Activated T-helper 2 cell treated with anti-CD3 and anti-CD28 coated beads, Interferon-gamma antibody, Interleukin-2, Interleukin-4, amounts not matched to agents 10 μg/mL and 5 μg/mL and 100 μg/mL, durations not matched to agents 14 hours and 24 hours and 36 hours (primary cell): ENCODE measurements at regions not wholly inside any gene's neighbourhood (a gene's known extent, or its start where the extent isn't known, plus 50 kb on each side); places are given as distances from the start of the nearest gene placed in this dataset.

ENCODE experiments used
- DNase-seq: peaks from one replicate; pipeline ENCODE4 v3.0.0; 2021; ENCODE audit warnings: low spot score
- H3K27ac Mint-ChIP-seq: one replicate; pipeline ENCODE4 v1.8.0; 2021; ENCODE audit warnings: mixed read lengths
- H3K27me3 Mint-ChIP-seq: one replicate; pipeline ENCODE4 v1.8.0; 2021; ENCODE audit warnings: low read depth, mixed read lengths
- H3K36me3 Mint-ChIP-seq: one replicate; pipeline ENCODE4 v1.8.0; 2021; ENCODE audit warnings: low read depth, mixed read lengths
- H3K4me1 Mint-ChIP-seq: one replicate; pipeline ENCODE4 v1.8.0; 2021; ENCODE audit warnings: low read depth, mixed read lengths
- H3K4me3 Mint-ChIP-seq: one replicate; pipeline ENCODE4 v1.8.0; 2021; ENCODE audit warnings: low read depth, mild to moderate bottlenecking, moderate library complexity, mixed read lengths
- H3K9me3 Mint-ChIP-seq: one replicate; pipeline ENCODE4 v1.8.0; 2021; ENCODE audit warnings: mixed read lengths
- intact Hi-C: fragments of 100-400 bp; cut with micrococcal nuclease; formaldehyde crosslinking; loops from one replicate; pipeline ENCODE4 v1.15.1; 2023

DNA sequence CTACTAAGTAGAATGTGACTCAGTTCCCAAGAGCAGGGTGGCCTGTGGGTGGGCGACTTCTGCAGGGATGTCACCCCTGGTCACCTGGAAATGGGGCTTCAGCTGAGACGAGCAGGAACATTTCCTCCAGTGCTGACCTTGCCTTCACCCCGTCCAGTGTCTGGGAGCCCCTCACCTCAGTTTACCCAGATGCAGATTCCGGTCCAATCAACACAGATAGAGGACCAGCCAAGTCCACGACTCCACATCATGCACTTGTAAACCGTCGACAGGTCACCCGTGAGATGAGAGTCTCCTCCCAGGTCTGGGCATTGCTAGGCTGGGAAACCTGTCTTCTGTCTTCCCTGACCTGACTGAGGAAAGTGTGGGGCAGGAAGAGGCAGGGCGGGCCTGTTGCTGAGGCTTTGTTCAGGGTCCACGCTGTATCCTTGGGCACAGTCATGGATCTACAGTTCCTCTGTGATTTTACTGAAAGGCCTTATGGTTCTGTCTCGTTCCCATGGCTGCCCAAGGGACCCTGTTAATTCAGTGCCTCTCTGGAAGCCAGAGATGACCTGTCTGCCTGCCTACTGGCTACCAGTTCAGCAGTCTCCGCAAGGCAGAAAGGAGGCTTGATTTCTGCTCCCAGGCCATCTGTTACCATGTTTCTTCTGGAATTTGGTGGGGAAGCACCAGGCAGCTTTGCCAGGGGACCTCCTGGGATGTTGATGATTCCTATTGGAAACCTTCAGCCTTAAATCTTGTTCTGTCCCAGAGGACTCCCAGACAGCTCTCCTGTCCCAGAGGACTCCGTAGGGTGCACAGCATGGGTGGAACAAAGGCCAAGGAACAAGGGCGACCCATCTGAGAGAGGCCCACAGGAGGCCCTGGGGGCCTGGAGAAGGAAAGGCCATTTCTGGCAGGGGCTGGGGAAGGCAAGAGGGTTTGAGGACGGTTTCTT, 288.5 kb upstream of the RTL1 start:
- Mint-ChIP-seq H3K27me3 (no peaks in the 10 kb centered on the region), H3K9me3 (no peaks in the 10 kb centered on the region), H3K4me3 (no peak overlapping the region), H3K36me3 (no peaks in the 10 kb centered on the region), H3K27ac (no peak overlapping the region), H3K4me1 (no peaks in the 10 kb centered on the region)
- intact Hi-C loops = no loop called here
- DNase-seq = no peak

DNA sequence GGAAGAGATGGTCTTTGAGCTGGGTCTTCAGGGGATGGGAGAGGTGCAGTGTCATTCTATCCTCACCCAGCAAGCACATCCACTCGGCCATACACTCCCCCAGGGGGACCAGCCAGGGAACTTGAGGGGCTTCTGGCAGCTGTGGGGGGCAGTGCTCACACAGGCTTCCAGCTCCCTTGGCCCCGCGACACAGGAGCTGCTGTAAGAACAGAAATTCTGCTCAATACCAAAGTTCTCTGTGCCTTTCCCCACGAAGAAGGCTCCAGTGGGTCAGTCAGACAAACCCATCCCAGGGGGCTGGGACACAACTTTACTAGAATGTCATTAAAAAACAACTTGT, 289.1 kb upstream of the RTL1 start:
- H3K27me3 Mint-ChIP-seq = no peaks in the 10 kb centered on the region
- H3K4me3 Mint-ChIP-seq = no peak overlapping the region
- intact Hi-C loops = no loop called here
- H3K36me3 Mint-ChIP-seq = no peaks in the 10 kb centered on the region
- H3K4me1 Mint-ChIP-seq = no peaks in the 10 kb centered on the region
- H3K27ac Mint-ChIP-seq = no peak overlapping the region
- no peak for DNase-seq
- H3K9me3 Mint-ChIP-seq = no peaks in the 10 kb centered on the region

DNA sequence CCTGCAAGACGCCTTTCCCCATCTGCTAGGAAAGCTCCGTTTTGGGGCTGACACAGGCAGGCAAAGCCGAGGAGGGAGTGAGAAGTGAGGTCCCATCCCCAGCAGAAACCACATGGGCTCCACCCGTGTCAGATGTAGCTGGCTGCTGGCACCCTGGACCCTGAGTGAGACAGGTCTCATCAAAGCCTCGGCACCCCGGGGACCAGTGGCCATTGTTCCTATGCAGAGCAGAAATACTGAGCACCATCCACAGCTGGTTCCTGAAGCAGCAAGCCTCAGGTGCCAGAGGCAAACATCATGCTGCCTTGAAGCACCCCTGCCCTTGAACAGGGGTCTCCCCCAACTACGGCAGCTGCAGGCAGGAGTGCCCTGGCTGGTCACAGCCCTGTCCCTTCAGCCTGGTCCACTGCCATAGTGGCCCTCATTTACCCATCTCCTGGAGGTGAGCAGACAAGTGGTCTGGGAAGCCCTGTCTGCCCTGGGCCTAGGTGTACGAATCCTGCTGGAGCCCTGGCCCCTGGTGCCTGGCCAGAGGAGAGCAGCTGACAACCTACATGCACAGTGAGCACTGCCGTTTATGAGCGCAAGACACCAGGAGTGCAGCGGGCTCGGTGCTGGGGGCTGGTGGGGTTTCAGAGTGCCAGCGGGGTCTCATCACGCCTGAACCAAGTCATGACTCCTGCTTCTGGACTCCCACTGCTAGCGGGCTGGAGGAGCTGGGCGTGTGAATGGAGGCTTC, 289.8 kb upstream of the RTL1 start:
- Mint-ChIP-seq H3K27me3 (no peaks in the 10 kb centered on the region), H3K36me3 (no peaks in the 10 kb centered on the region)

DNA sequence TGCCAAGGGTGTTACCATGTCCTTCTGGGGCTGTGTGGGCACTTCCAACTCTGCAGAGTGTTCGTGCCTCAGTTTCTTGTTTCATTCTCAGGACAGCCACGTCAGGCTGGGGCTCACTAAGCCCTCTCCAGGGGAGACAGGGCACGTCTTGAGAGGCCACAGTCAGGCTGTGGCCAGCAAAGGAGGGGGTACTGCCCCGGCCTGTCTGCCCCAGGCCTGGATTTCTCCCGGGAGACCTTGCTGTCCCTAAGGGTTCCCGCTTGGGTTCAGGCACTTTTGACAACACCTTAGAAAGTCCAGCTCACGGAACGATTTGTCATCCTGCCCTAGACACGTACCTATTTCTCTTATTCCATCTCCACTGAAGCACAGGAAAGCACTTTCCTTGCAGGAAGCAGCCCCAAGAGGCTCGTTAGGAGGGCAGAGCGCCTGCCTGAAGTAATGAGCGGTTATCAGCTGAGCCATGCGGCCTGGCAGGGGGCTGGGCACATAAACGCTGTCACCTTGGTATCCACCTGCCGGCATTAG, 290.4 kb upstream of the RTL1 start:
- Mint-ChIP-seq H3K4me3 (no peak overlapping the region), H3K36me3 (no peaks in the 10 kb centered on the region), H3K9me3 (no peaks in the 10 kb centered on the region), H3K4me1 (no peaks in the 10 kb centered on the region), H3K27me3 (no peaks in the 10 kb centered on the region), H3K27ac (no peak overlapping the region)
- intact Hi-C loops = no loop called here
- no peak for DNase-seq

More for the DNA sequence above, 289.8 kb upstream of the RTL1 start:
- Mint-ChIP-seq H3K4me1 (no peaks in the 10 kb centered on the region), H3K9me3 (no peaks in the 10 kb centered on the region), H3K4me3 (no peak overlapping the region), H3K27ac (no peak overlapping the region)
- intact Hi-C loops = no loop called here
- DNase-seq = no peak

DNA sequence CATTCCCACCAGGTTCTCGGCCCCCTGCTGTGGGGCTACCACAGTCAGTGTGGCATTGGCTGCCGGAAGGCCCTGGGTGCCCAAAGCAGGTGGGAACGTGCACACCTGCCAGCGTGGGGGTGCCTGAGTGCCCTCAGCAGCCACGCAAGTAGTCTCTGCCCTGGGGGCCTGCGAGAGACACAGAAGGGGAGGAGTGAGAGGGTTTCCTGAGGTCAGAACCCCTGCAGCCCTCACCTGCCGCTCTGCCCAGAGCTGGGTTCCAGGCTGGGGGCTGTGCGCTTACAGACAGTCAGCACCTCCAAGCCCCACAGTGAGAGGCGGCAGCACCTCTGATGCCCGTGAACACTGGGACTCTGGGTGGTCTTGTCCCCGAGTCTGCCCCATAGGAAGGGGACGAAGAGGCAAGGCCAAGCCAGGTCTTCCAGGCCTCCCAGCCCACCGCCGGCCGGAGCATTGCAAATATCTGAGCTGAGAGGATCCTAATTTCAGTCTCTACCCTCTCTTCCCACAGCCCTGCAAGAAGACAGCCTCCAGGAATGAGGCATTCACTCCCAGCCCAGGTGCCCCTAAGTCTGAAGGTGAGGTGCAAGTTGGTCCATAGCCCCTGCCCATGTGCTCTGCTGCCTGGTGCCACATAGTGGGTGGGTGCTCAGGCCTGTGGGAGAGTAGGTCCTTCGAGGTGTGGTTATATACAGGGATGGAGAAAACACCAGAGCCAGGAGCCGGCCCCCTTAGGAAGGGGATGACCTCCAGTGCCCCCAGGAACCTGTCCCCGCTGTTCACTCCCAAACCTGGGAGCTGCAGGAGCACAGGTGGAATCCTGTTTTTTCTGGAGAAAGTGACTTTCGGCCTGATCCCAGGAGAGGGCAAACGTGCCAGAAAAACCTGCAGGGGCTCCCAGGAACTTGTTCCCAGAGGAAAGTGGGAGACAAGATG, 291.1 kb upstream of the RTL1 start:
- Mint-ChIP-seq H3K27me3 (no peaks in the 10 kb centered on the region), H3K27ac (no peak overlapping the region), H3K4me3 (no peak overlapping the region), H3K9me3 (no peaks in the 10 kb centered on the region), H3K36me3 (no peaks in the 10 kb centered on the region), H3K4me1 (no peaks in the 10 kb centered on the region)
- DNase-seq = no peak
- intact Hi-C loops = no loop called here

DNA sequence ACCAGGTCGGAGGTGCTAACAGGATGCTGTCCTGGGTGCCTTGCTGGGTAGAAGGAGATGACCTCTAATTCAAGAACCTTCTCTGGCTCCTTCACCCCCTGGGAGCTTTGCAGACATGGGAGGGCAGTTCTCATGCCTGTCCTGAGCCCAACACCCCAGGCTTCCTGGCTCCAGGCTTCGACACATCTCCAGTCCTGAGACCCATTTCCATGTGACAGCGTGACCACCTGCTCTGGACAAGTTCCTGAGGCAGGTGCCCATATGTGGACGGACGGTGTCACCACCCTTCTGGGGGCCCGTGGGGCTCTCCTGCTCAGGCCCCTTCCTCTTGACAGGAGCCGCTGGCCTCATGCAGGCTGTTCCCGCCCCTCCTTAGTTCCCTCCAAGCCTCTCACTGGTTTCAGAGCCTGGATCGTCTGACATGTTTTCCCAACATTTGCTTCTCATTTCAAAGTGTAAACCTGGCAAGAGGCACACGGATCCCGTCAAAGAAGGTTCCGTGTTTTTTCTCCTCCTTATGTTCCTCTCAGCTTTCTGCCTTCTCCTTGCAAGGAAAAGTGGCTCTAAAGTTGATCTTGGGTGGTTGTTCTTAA, 291.9 kb upstream of the RTL1 start:
- H3K36me3 Mint-ChIP-seq = no peaks in the 10 kb centered on the region
- no peaks in the 10 kb centered on the region for H3K9me3 Mint-ChIP-seq
- no peaks in the 10 kb centered on the region for H3K4me1 Mint-ChIP-seq
- no peak overlapping the region for H3K27ac Mint-ChIP-seq
- H3K27me3 Mint-ChIP-seq = no peaks in the 10 kb centered on the region
- DNase-seq = no peak
- no peak overlapping the region for H3K4me3 Mint-ChIP-seq
- intact Hi-C loops = no loop called here

DNA sequence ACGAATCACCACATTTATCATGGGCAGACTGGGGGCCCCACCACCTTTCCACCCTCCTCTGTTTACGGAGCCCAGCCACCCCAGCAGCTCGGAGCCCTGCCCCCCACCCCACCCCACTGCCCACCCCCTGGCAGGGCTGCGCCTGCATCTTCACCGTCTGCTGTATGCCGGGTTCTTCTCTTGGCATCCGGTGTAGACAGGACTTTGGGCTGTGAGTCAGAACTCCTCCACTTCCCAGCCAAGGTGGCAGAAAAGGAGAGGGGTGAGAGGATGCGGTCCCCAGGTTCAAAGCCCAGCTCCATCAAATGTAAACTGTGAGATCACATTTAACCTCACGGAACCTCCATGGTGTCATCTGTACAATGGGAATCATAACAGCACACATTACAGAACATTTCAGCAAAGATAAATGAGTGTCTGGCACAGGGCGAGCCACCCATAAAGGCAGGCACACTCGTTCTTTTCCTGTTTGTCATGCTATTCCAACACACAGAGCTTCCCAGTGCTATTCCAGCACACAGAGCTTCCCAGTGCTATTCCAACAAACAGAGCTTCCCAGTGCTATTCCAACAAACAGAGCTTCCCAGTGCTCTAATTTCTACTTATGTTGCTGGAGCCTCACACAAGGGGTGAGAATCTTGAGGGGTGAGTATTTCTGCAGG, 292.7 kb upstream of the RTL1 start:
- no peak for DNase-seq
- H3K9me3 Mint-ChIP-seq = no peaks in the 10 kb centered on the region
- H3K4me3 Mint-ChIP-seq = no peak overlapping the region
- intact Hi-C loops = no loop called here
- no peaks in the 10 kb centered on the region for H3K4me1 Mint-ChIP-seq
- no peak overlapping the region for H3K27ac Mint-ChIP-seq
- no peaks in the 10 kb centered on the region for H3K36me3 Mint-ChIP-seq
- no peaks in the 10 kb centered on the region for H3K27me3 Mint-ChIP-seq

DNA sequence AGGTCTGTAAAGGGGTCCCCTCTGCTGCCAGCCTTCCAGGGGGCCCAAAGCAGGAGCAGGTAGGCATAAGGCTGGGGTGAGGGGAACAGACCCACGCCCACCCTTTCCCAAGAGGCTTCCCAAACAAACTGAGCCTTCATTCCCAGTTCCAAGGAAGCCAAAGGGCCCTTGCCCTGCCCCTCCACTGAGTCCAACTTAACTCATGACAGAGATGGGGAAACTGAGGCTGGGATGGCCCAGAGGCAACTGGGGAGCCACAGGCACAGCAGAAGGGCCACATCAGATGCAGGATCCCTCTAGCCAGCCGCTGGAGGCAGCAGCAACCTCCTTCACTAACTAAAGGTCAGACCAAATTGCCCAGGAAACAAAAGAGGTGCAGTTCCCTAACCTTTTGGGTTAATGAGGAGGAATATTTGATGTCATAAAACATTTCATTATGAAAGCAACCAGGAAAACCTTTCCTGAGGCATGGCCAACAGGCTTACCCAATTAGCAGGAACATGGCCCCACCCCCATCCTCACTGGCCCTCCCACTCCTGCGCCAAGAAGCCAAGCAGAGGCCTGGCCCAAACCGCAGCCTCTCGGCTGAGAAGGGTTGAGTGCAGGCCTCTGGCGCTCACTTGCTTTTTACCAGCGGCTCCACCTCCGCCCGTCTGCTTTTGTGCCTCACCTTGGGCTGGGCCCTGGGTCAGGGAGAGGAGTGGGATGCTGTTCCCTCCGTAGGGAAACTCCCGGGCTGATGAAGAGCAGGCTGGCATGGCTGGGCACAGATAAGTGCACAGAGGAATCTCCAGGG, 293.5 kb upstream of the RTL1 start:
- Mint-ChIP-seq H3K36me3 (no peaks in the 10 kb centered on the region), H3K27me3 (no peaks in the 10 kb centered on the region), H3K9me3 (no peaks in the 10 kb centered on the region), H3K4me3 (no peak overlapping the region), H3K27ac (no peak overlapping the region), H3K4me1 (no peaks in the 10 kb centered on the region)
- no peak for DNase-seq
- intact Hi-C loops = no loop called here

DNA sequence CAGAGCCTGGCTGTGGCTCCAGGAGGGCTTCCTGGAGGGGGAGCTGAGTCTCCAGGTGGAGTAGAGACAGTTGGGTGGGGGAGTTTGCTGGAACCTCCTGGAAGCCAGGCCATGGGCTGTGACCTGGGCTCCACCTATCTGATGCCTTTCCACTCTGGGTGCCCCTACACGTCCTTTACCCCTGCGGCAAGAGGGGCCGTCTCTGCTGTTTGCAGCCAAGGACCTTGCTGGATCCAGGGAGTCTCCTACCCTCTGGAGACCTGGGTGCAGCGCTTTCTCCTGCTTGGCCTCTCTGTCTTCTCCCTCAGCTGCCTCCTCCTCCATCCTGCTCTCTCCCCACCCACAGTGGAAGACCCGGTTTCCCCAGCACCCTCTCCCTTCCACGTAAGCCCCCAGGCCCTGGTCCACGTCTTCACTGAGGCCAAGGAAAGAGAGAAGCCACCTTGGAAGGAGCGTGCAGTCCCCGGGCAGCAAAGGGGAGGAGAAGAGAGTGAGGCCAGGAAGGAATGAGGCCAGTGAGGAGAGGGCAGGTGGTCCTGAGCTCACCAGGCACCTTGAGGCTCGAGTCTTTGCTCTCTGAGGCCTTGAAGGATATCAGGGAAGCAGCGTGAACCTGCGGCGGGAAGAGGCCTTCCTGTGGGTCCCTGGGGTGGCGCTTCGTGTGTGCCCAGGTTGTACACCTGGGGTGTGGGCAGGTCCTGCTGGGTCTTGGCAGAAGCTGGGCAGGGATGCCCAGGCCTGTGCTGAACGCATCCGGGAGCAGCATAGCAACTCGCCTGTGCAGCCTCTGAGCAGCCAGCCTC, 294.3 kb upstream of the RTL1 start:
- Mint-ChIP-seq H3K4me1 (no peaks in the 10 kb centered on the region), H3K9me3 (no peaks in the 10 kb centered on the region), H3K36me3 (no peaks in the 10 kb centered on the region), H3K27me3 (no peaks in the 10 kb centered on the region), H3K27ac (no peak overlapping the region), H3K4me3 (no peak overlapping the region)
- intact Hi-C loops = no loop called here
- DNase-seq = no peak

DNA sequence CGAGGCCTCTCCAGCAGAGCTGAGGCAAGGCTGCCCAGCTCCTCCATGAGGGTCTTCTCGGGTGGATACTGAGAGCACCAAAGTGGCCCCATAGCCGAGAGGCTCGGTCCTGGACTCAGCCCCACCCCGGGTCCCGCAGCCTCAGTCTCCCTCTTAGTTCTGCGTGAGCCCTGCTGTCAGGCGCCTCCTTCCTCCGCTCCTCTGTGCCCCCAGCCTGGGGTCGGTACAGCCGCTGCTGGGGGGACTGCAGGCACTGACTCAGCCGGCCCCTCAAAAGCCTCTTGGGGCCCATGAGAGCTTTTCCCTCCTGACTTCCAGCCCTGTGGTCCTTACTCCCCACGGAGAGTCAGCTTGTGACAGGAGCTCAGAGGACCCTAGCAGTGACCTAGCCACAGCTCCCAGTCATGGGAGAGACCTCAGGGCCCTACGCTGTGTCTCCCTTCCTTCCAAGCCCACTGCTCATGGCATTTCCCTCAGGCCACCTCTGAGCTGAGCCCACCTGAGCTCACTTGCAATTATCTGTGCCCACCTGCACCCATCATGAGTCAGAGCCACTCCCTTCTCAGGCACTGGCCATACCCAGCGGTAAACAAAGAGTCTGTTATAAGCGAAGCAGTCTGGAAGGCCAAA, 295.0 kb upstream of the RTL1 start:
- H3K9me3 Mint-ChIP-seq = peaks cover 4% of the 10 kb centered on the region
- no peak overlapping the region for H3K4me3 Mint-ChIP-seq
- DNase-seq = no peak
- H3K4me1 Mint-ChIP-seq = no peaks in the 10 kb centered on the region
- H3K27ac Mint-ChIP-seq = no peak overlapping the region
- H3K27me3 Mint-ChIP-seq = no peaks in the 10 kb centered on the region
- no peaks in the 10 kb centered on the region for H3K36me3 Mint-ChIP-seq
- intact Hi-C loops = no loop called here
